Erythroblast (primary cell): ENCODE measurements at regions not wholly inside any gene's neighbourhood (a gene's known extent, or its start where the extent isn't known, plus 50 kb on each side); places are given as distances from the start of the nearest gene placed in this dataset.

Source experiments
- GATA1 ChIP-seq: IDR thresholded peaks from 2 replicates; pipeline ENCODE4 v1.6.1; 2011; ENCODE audit warnings: low read depth, mild to moderate bottlenecking, control low read depth, low read length, moderate library complexity
- POLR2A ChIP-seq: IDR thresholded peaks from 2 replicates; pipeline ENCODE4 v1.6.1; 2011; ENCODE audit warnings: mild to moderate bottlenecking, low read length

- TF ChIP-seq POLR2A (no peak), GATA1 (no peak)
Observed at GRCh38 chr15:38080651-38081275, 146.3 kb downstream of the TMCO5A start.
